ENCODE measurements at regions not wholly inside any gene's neighbourhood (a gene's known extent, or its start where the extent isn't known, plus 50 kb on each side); places are given as distances from the start of the nearest gene placed in this dataset.

- TF ChIP-seq, protein P1, sequence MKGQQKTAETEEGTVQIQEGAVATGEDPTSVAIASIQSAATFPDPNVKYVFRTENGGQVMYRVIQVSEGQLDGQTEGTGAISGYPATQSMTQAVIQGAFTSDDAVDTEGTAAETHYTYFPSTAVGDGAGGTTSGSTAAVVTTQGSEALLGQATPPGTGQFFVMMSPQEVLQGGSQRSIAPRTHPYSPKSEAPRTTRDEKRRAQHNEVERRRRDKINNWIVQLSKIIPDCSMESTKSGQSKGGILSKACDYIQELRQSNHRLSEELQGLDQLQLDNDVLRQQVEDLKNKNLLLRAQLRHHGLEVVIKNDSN (CRISPR knock-in tag; IDR thresholded peaks at IDR 0.05), result no peak
- TF ChIP-seq ZNF785 (CRISPR knock-in tag; IDR thresholded peaks at IDR 0.05), result no peak
Measured at GRCh38 chr20:24831232-24831631, 117.8 kb upstream of the CST7 start (continued).

- intact Hi-C loops (cut with micrococcal nuclease), result no loop called here
- BruUV-seq (replicated peaks), result no TSS peak
- H3K4me1 ChIP-seq (replicated peaks in 1 of 2; ENCODE audit: control insufficient read depth in 2 of 2, insufficient read depth in 2 of 2, low read length in 2 of 2), result no peaks in the 10 kb centered on the region
- no peak overlapping the region for H3K4me2 ChIP-seq (ENCODE audit: insufficient read depth, low read length)
- FAIRE-seq, result no peak
- H3K79me2 ChIP-seq (ENCODE audit: control insufficient read depth, insufficient read depth, low read length), result no peaks in the 10 kb centered on the region
- H4K20me1 ChIP-seq (replicated peaks; ENCODE audit: control insufficient read depth, insufficient read depth, low read length), result no peaks in the 10 kb centered on the region
- no peaks in the 10 kb centered on the region for H3K9me3 ChIP-seq (replicated peaks; ENCODE audit: control insufficient read depth, insufficient read depth, low read depth, low read length)
- H2AFZ ChIP-seq (ENCODE audit: low read depth, low read length), result no peak overlapping the region
- ChIA-PET CTCF (ENCODE audit: low intra/inter-chr PET ratio) (no interaction called here), POLR2A (no interaction called here)
- 0% methylated on average over 5 of the region's 6 CpGs for WGBS (ENCODE audit: insufficient coverage, low coverage, missing lambda C conversion rate)
- no peak overlapping the region for H3K4me3 ChIP-seq
- H3K9ac ChIP-seq (ENCODE audit: insufficient read depth in 1 of 2, low read depth in 2 of 2, low read length in 2 of 2), result no peak overlapping the region
- no peak for ATAC-seq
- H3K27ac ChIP-seq (ENCODE audit: extremely low read depth, low read depth, low read length), result no peak overlapping the region
- H3K9me1 ChIP-seq (ENCODE audit: control insufficient read depth, insufficient read depth, low read length), result no peaks in the 10 kb centered on the region
- DNase-seq (ENCODE audit: extremely low read depth in 1 of 4, low spot score in 3 of 4), result no peak
- TF ChIP-seq RFX1 (IDR thresholded peaks at IDR 0.05), result peak; percentile 70
- TF ChIP-seq CAMTA2 (CRISPR knock-in tag; conservative IDR thresholded peaks at IDR 0.05), result no peak
- in situ Hi-C loops (cut with MboI), result no loop called here
- H3K36me3 ChIP-seq (ENCODE audit: control insufficient read depth, insufficient read depth, low read length), result no peaks in the 10 kb centered on the region
- no peaks in the 10 kb centered on the region; a peak in 1 of 5 replicates for H3K27me3 ChIP-seq (ENCODE audit: control insufficient read depth in 2 of 2, insufficient read depth in 2 of 2, low read length in 2 of 2)
Measured at GRCh38 chr20:24832518-24832917, 116.6 kb upstream of the CST7 start.

DNA sequence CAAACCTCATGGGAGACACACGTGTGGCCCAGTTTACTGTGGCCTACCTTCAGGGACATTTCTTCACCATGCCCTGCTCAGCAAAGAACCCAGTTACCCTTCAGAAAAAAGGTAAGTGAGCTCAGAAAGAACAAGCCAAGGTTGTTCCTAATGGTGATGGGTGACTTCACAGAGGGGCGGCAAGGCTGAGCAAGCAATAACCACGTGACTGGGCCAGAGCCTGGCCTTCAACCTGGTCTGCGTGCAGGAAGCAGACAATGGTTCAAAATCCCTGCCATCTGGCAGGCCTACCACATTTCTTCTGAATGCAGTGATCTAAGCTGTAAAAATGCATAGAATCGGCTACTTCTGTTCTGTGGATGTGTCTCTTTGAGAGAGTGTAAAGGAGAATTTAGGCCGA lies 115.5 kb upstream of the CST7 start:
- Histone ChIP-seq H3K27me3 (ENCODE audit: control insufficient read depth in 2 of 2, insufficient read depth in 2 of 2, low read length in 2 of 2) (no peaks in the 10 kb centered on the region; a peak in 1 of 5 replicates), H3K9ac (ENCODE audit: insufficient read depth in 1 of 2, low read depth in 2 of 2, low read length in 2 of 2) (no peak overlapping the region), H3K4me2 (ENCODE audit: insufficient read depth, low read length) (no peak overlapping the region), H3K4me1 (replicated peaks in 1 of 2; ENCODE audit: control insufficient read depth in 2 of 2, insufficient read depth in 2 of 2, low read length in 2 of 2) (no peaks in the 10 kb centered on the region), H3K79me2 (ENCODE audit: control insufficient read depth, insufficient read depth, low read length) (no peaks in the 10 kb centered on the region), H4K20me1 (replicated peaks; ENCODE audit: control insufficient read depth, insufficient read depth, low read length) (no peaks in the 10 kb centered on the region), H3K36me3 (ENCODE audit: control insufficient read depth, insufficient read depth, low read length) (no peaks in the 10 kb centered on the region), H3K9me3 (replicated peaks; ENCODE audit: control insufficient read depth, insufficient read depth, low read depth, low read length) (no peaks in the 10 kb centered on the region), H2AFZ (ENCODE audit: low read depth, low read length) (no peak overlapping the region), H3K4me3 (no peak overlapping the region), H3K9me1 (ENCODE audit: control insufficient read depth, insufficient read depth, low read length) (no peaks in the 10 kb centered on the region), H3K27ac (ENCODE audit: extremely low read depth, low read depth, low read length) (no peak overlapping the region)
- TF ChIP-seq, protein P2, sequence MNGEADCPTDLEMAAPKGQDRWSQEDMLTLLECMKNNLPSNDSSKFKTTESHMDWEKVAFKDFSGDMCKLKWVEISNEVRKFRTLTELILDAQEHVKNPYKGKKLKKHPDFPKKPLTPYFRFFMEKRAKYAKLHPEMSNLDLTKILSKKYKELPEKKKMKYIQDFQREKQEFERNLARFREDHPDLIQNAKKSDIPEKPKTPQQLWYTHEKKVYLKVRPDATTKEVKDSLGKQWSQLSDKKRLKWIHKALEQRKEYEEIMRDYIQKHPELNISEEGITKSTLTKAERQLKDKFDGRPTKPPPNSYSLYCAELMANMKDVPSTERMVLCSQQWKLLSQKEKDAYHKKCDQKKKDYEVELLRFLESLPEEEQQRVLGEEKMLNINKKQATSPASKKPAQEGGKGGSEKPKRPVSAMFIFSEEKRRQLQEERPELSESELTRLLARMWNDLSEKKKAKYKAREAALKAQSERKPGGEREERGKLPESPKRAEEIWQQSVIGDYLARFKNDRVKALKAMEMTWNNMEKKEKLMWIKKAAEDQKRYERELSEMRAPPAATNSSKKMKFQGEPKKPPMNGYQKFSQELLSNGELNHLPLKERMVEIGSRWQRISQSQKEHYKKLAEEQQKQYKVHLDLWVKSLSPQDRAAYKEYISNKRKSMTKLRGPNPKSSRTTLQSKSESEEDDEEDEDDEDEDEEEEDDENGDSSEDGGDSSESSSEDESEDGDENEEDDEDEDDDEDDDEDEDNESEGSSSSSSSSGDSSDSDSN (IDR thresholded peaks at IDR 0.05; ENCODE audit: borderline replicate concordance in 1 of 2, low read depth in 2 of 2, low read length in 2 of 2), result no peak
- TF ChIP-seq TFE3 (CRISPR knock-in tag; IDR thresholded peaks at IDR 0.05), result 0 out of 2 replicates have a peak, but pooled peaks have one; percentile 13
- DNase-seq (ENCODE audit: extremely low read depth in 1 of 4, low spot score in 3 of 4) (no peak), ATAC-seq (no peak), FAIRE-seq (no peak)
- intact Hi-C loops (cut with micrococcal nuclease) (no loop called here), in situ Hi-C loops (cut with MboI) (no loop called here)
- CTCF ChIA-PET (ENCODE audit: low intra/inter-chr PET ratio), result no interaction called here
- 3% methylated on average over 6 of the region's 6 CpGs for WGBS (ENCODE audit: insufficient coverage, low coverage, missing lambda C conversion rate)
- POLR2A ChIA-PET, result interaction anchor here (1.2 kb wide), 1 partner anchor 14 kb away, joined by 3 read pairs; no protein-coding TSS in a partner anchor
- BruUV-seq (replicated peaks), result no TSS peak
